Heart left ventricle (tissue), 16 donors: ENCODE measurements at regions not wholly inside any gene's neighbourhood (a gene's known extent, or its start where the extent isn't known, plus 50 kb on each side); places are given as distances from the start of the nearest gene placed in this dataset.

Source experiments
- ATAC-seq, 4 donors: fragments of 200-7000 bp; cut with Tn5 transposase; one replicate each; pipeline ENCODE4 v1.9.1; 2020 to 2022; ENCODE audit warnings: moderate library complexity in 4 of 4, mild to moderate bottlenecking in 3 of 4, moderate number of reproducible peaks in 1 of 4
- DNase-seq, 5 donors: peaks; one replicate each; pipeline ENCODE4 v3.0.0-alpha.2; 2020
- H3K27ac ChIP-seq, 12 donors: fragments of 200-600 bp; sonication (generic) in 4 of 12; one replicate each; pipeline versions ENCODE4 v1.5.0 to v1.8.0; 2016 to 2022; ENCODE audit warnings: mild to moderate bottlenecking in 2 of 12
- H3K27me3 ChIP-seq, 9 donors: fragments of 200-600 bp; sonication (generic) in 2 of 9; one replicate each; pipeline versions ENCODE4 v1.5.1 to v1.8.0; 2016 to 2022; ENCODE audit warnings: mild to moderate bottlenecking in 3 of 9
- H3K36me3 ChIP-seq, 9 donors: fragments of 200-600 bp; sonication (generic) in 2 of 9; one replicate each; pipeline versions ENCODE4 v1.5.0 to v1.8.0; 2018 to 2022; ENCODE audit warnings: mild to moderate bottlenecking in 2 of 9
- H3K4me1 ChIP-seq, 12 donors: fragments of 200-600 bp; sonication (generic) in 4 of 12; one replicate each; pipeline versions ENCODE4 v1.5.0 to v1.8.0; 2016 to 2022; ENCODE audit warnings: mild to moderate bottlenecking in 3 of 12
- H3K4me3 ChIP-seq, 12 donors: fragments of 200-600 bp; sonication (generic) in 4 of 12; one replicate each; pipeline versions ENCODE4 v1.5.0 to v1.8.0; 2017 to 2022; ENCODE audit warnings: mild to moderate bottlenecking in 9 of 12, moderate library complexity in 4 of 12
- H3K9me3 ChIP-seq, 12 donors: fragments of 200-600 bp; sonication (generic) in 4 of 12; one replicate each; pipeline versions ENCODE4 v1.5.0 to v1.8.0; 2016 to 2022; ENCODE audit warnings: mild to moderate bottlenecking in 1 of 12
- POLR2A ChIP-seq, 2 donors: fragments of 450-650 bp; IDR thresholded peaks; one replicate each; pipeline ENCODE4 v1.6.1; 2017; ENCODE audit warnings: antibody characterized with exemption in 2 of 2, mild to moderate bottlenecking in 2 of 2, moderate library complexity in 2 of 2
- WGBS, 4 donors: extraction: QIAGEN DNeasy Blood & Tissue Kit in 2 of 4; methylation state at CpG; one replicate each; pipeline versions ENCODE4 v1.1.5 to v1.1.7; 2013 to 2018; 5-methylcytosine and 5-hydroxymethylcytosine counted together
- intact Hi-C, 10 donors: fragments of 100-400 bp; cut with DNase I; formaldehyde crosslinking; loops; one replicate each; pipeline versions ENCODE4 v1.11.1 to v1.14.2; 2022
- TF ChIP-seq, protein P1 (sequence below), 12 donors: fragments of 200-600 bp; sonication (generic) in 4 of 12; IDR thresholded peaks; one replicate each; pipeline versions ENCODE4 v1.5.0 to v1.8.0; 2018 to 2022; ENCODE audit warnings: antibody characterized with exemption in 12 of 12, mild to moderate bottlenecking in 5 of 12
- donor health status: ischemic (EF 13 %, LVEDD 7.1; RV severe dilation, severe dysfunction).
- donor health status: healthy with polysubstance abuse.
- donor health status: DM: no; HTN: yes; CAD: no.
- donor health status: DM: no; HTN: no; CAD: no.
- donor health status: ischemic (EF 25% LVEDD 6.9; RV normal size, moderate dysfunction).
- donor health status: ischemic (EF 25% LVEDD 5.7; RV mildly dilated, moderate dysfunction).
- donor health status: healthy.
- donor health status: DM: yes; HTN: yes; CAD: no.
- donor health status: ischemic (EF 35%, LVEDD 5.7; RV mildly dilated, moderate dysfunction).
- donor health status: nonischemic (EF 11% LVEDD 7.7; RV severe dilation, severe dysfunction).
- donor health status: DM: yes; HTN: yes; CAD: no.
- donor health status: PGD.
- donor health status: ischemic (EF 29% LVEDD 5.4; RV normal size, mild dysfunction).
- donor health status: nonischemic (EF 23%, LVEDD 6.1; RV moderate dilation, normal function).

DNA sequence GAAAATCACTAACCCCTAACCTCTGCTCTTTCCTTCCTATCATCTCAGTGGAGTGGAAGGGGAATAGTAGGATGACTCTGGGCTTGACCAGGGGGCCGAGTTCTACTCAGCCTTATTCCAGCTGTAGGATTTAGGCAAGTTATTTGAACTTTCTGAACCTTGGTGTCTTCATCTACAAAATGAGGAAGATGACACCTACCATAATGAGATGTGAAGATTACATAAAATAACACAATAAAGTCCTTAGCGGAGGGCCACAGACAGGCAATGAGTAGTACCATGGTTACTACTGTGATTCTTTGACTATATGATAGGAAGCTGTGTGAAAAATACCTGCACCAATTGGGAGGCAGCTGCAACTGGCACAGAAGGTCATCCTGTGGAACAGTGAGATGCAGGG is 53.6 kb upstream of the PIM1 start:
- 94 to 100% (median 95%) methylated on average over 2 of the region's 2 CpGs for WGBS, 4 donors
- Histone ChIP-seq H3K27ac (no peak overlapping the region), H3K9me3 (no peaks in the 10 kb centered on the region), H3K27me3 (no peaks in the 10 kb centered on the region), H3K36me3 (no peaks in the 10 kb centered on the region), H3K4me1 (no peaks in the 10 kb centered on the region), H3K4me3 (no peak overlapping the region)
- ATAC-seq (no peak), DNase-seq (no peak)
- intact Hi-C loops = loop anchor here in 1 of 10 donors (5.0 kb wide), 1 partner anchor 84 kb away; no protein-coding TSS in a partner anchor
- TF ChIP-seq, protein P1, sequence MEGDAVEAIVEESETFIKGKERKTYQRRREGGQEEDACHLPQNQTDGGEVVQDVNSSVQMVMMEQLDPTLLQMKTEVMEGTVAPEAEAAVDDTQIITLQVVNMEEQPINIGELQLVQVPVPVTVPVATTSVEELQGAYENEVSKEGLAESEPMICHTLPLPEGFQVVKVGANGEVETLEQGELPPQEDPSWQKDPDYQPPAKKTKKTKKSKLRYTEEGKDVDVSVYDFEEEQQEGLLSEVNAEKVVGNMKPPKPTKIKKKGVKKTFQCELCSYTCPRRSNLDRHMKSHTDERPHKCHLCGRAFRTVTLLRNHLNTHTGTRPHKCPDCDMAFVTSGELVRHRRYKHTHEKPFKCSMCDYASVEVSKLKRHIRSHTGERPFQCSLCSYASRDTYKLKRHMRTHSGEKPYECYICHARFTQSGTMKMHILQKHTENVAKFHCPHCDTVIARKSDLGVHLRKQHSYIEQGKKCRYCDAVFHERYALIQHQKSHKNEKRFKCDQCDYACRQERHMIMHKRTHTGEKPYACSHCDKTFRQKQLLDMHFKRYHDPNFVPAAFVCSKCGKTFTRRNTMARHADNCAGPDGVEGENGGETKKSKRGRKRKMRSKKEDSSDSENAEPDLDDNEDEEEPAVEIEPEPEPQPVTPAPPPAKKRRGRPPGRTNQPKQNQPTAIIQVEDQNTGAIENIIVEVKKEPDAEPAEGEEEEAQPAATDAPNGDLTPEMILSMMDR (IDR thresholded peaks at IDR 0.05) = no peak
- no peak for TF ChIP-seq POLR2A (IDR thresholded peaks at IDR 0.05)

DNA sequence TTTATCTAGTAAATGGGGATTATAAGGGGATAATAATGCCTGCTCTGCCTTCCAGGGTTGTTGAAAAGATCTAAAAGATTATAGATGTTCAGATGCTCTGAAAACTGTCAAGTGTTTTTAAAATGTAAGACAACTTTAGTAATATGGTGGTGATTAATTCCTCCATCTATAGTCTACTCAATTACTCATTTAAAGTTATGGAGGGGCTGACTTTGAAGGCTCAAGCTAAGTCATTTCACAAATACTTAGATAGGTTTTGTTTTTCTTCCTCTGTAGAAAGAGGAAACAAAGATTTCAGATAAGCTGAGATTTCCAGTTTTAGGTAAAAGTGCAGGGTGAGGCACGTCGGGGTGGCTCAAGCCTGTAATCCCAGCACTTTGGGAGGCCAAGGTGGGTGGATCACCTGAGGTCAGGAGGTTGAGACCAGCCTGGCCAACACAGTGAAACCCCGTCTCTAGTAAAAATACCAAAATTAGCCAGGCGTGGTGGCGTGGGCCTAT is 50.5 kb upstream of the PIM1 start:
- no peak overlapping the region for H3K27ac ChIP-seq
- DNase-seq = no peak
- TF ChIP-seq, protein P1 (IDR thresholded peaks at IDR 0.05) = no peak
- TF ChIP-seq POLR2A (IDR thresholded peaks at IDR 0.05) = no peak
- intact Hi-C loops = loop anchor here in 1 of 10 donors (5.0 kb wide), 1 partner anchor 87 kb away; no protein-coding TSS in a partner anchor
- 84 to 92% (median 86%) methylated on average over 5 of the region's 5 CpGs for WGBS, 4 donors
- H3K4me3 ChIP-seq = no peak overlapping the region
- H3K9me3 ChIP-seq = no peaks in the 10 kb centered on the region
- no peaks in the 10 kb centered on the region for H3K27me3 ChIP-seq
- no peaks in the 10 kb centered on the region for H3K4me1 ChIP-seq
- H3K36me3 ChIP-seq = no peaks in the 10 kb centered on the region
- ATAC-seq = no peak
